Activated T-cell treated with anti-CD3 and anti-CD28 coated beads for 1 hour (primary cell): ENCODE measurements at regions not wholly inside any gene's neighbourhood (a gene's known extent, or its start where the extent isn't known, plus 50 kb on each side); places are given as distances from the start of the nearest gene placed in this dataset.
"Not testable (repeated sequence)": the region's sequence is repeated elsewhere in the genome, so short reads cannot be mapped to it uniquely, and the experiment has no call there.

Source experiments
- DNase-seq: peaks from one replicate; pipeline ENCODE4 v3.0.0-alpha.2; 2020; ENCODE audit warnings: low read depth

DNA sequence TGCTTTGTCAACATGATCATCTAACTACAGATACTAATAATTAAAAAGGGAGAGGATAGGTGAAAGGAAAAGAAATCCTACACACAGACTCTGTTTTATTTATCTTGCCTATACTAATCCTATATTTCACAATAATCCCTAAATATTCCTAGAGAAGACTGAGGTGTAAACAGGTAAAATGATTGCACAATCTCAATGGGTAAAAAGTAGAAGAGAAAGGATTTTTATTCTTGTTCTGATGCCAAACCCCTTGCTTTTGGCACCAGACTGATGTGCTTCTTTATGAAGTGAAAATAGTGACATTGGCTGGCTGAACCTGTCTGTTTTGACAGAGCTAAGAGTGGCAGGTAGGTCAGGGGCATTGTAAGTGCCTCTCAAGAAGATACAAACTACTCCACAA is 101.9 kb upstream of the ZPLD1 start:
- no peak for DNase-seq

DNA sequence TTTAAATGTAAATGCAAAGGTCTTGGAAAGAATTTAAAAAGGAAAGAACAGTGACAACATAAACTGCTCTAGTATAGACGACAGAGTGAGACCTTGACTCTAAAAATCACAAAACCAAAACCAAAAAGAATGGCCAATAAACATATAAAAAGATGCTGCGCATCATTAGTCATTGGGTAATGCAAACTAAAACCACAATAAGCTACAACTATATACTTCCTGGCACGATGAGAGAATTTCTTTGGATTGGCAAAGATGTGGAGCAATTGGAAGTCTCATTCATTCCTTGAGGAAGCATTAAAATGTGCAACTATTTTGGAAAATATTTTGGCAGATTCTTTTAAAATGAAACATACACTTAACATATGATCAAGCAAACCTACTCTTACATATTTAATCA is 98.7 kb upstream of the ZPLD1 start:
- no peak for DNase-seq

DNA sequence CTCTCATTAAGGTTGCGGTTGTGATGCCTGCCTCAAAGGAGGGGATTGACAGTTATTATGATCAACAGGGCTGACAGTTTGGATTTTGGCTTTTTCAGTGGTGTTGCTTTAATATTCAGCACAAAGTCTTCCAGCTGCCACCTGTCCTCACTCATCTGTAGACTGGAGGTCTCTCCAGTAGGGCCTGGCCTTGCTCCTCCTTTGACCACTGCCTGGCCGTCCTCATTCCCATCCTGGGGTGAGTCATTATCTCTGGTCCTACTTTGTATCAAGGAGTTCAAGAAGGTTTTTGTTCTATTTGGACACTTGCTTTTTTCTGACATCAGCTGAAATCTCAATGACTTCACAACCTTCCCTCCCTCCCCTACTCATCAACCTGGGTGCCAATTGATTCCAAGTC is 95.1 kb upstream of the ZPLD1 start:
- no peak for DNase-seq

DNA sequence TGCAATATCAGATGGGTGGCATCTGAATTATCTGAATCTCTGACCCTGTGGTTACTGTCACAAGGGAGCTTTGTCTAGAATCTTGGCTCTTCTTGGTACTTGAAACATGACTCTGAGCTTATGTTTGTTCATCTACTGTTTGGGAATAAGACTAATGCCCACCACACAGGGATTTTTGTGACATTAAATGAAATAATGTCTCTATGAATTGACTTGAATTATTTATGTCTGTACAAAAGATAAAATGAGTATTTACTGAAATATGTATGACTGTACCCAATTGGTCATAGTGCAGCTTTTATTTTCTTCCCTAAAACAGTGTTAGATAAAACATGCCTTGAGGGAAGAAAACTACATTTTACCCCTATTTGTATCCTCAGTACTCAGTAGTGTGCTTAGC is 87.9 kb upstream of the ZPLD1 start:
- no peak for DNase-seq

DNA sequence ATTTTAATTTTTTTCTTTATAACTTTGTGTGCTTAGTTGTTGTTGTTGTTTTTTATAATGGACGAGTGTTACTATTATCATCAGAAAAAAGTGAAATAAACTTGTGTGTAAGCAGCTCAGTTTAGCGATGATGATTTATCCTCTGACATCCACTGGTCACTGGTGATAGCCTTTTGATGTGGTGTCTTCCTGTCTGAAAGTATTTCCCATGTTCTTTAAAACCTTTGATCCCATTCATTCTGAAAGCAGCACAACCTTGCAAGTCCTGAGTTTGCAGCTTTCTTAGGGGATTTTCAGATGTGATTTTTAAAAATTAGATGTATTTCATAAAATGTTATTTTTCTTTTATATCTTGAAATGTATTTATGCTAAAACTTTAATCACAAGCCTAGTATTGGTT is 85.9 kb upstream of the ZPLD1 start:
- DNase-seq, result no peak

DNA sequence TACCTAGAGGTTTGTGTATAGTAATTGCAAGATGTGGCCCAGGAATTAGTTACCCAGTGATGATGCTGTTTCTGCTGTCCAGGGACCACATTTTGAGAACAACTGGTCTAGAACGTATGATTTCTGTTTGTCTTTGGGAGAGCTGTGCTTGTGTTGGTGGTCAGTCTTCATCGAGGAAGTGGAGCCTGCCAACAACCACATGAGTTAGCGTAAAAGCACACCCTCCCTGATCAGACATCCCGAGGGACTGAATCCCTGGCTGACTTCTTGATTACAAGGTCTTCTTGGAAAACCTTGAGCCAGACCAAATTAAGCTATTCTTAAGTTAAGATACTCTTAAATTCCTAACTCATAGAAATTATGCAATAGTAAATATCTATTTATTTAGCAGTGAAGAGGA is 81.7 kb upstream of the ZPLD1 start:
- DNase-seq, result no peak

DNA sequence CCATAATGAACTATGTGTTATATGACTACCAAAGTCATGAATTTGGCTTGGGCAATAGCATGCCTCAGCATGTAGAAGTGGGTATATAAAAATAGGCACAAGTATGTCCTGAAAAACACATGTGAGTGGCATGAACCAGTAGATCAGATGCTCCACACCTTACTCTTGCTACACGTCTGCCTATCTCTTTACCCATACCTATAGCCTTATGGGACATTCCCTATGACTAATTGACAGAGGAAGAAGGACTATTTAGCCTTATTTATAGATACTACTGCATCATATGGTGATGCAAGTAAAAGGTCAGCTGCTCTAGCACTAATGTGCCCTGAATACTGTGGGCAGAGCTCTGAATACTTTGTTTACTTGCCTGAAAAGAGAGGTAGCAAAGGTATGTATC is 81.0 kb upstream of the ZPLD1 start:
- no peak for DNase-seq

DNA sequence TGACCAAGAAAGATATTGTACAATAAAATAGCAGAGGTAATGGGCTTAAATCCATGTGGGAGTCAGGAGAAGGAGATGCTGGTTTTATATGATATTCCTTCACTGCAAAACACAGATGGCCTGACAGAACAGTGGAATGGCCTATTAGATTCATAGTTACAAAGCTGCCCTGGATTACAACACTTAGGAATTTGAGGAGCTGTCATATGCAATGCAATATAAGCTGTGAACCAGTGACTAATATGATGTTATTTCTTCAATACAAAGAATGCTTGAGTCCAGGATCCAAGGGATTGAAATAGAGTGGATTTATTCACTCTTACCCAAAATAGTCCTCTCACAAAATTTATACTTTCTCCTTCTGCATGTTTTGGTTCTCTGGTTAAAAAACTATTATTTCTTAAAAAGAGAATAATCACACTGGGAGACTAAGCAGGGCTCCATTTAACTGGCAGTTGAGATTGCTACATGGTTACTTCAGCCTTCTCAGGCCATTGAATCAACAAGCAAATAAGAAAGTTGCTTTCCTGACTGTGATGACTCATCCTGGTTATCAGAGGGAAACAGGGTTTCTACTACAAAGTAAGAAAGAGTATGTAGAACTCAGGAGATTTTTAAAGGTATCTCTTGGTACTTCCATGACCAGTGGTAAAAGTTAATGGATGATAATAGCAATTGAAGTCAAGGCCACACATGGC is 79.8 kb upstream of the ZPLD1 start:
- no peak for DNase-seq

DNA sequence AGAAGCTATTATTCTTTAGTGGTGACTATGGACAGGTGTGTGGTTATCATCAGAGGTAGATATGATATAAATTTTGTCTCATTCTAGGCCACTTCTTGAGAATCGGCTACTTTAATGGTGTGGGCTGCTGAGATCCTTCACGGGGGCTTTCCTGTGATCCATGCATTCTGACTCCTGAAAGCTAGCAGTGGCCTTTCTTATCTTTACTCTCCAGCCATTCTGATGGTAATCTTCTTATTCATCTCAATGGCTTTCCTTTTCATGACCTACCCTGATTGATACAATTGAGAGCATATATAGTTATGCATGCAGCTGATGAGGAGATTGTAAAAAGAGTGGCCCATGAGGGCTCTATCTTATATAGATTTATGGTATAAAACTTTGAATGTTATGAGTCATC is 78.3 kb upstream of the ZPLD1 start:
- no peak for DNase-seq

DNA sequence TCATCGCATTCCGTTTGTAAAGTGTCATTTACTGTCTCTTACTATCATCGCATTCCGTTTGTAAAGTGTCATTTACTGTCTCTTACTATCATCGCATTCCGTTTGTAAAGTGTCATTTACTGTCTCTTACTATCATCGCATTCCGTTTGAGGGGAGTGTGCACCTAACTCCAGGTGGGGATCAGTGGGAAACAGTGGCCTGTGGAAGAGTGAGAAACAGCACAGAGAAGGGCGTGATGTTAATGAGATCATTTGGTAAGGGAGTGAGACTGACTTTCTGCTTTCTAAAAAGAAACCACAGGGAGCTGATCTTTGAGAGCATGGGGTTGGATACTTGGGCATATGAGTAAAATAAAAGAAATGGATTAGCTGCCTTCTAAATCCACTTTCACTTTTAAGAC is 77.5 kb upstream of the ZPLD1 start:
- DNase-seq, result not testable (repeated sequence)

DNA sequence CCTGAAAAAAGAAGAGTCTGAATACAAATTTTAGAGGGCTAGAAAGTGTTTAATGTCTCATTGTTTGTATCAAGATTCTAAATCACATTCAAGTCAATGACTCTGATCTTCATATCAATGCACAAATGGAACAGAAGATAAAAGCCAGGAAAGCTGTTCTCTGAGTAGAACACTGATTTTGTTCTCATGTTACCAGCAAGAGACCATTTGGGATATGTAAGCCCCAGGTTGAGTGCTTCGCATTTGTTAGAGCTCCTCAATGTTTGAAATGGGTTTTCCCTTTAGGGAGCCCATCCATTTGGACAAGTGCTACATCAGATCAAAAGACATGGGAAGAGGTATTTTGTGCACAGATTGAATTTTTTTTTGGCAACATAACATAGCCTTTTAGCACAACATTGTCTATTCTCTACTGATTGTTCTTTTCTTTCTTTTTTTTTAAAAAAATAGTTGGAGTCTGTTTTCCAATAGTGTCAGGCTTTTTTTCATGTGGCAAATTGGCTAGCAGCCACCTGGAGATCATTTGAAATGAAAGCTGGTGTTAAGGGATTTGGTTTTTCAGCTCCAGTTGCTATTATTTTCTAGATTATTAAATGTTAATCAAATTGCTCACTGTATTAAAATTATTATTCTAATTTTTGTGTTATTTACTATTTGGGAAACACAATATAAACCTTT is 74.5 kb upstream of the ZPLD1 start:
- no peak for DNase-seq

DNA sequence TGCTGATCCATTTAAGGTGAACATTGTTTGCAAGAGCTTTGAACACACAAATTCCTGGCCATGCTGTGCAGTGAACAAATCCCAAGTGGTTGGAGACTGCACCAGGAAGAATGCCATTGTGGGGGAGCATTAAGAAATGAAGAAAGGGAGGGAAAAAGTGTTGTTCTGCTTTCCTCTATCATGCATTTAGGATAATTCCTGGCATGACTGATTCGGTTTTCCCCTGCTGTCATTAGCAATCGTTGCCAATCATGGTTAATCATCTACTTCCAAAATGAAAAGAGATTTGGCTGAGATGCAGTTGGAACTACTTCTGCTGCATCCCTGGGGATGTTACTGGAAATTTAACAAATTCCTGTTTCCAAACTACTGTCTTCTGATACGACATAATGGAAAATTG is 73.7 kb upstream of the ZPLD1 start:
- no peak for DNase-seq

DNA sequence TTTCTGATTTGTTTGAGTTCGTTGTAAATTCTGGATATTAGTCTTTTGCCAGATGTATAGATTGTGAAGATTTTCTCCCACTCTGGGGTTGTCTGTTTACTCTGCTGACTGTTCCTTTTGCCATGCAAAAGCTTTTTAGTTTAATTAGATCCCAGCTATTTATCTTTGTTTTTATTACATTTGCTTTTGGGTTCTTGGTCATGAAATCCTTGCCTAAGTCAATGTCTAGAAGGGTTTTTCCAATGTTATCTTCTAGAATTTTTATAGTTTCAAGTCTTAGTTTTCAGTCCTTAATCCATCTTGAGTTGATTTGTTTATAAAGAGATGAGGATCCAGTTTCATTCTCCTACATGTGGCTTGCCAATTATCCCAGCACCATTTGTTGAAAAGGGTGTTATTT is 68.7 kb upstream of the ZPLD1 start:
- not testable (repeated sequence) for DNase-seq

DNA sequence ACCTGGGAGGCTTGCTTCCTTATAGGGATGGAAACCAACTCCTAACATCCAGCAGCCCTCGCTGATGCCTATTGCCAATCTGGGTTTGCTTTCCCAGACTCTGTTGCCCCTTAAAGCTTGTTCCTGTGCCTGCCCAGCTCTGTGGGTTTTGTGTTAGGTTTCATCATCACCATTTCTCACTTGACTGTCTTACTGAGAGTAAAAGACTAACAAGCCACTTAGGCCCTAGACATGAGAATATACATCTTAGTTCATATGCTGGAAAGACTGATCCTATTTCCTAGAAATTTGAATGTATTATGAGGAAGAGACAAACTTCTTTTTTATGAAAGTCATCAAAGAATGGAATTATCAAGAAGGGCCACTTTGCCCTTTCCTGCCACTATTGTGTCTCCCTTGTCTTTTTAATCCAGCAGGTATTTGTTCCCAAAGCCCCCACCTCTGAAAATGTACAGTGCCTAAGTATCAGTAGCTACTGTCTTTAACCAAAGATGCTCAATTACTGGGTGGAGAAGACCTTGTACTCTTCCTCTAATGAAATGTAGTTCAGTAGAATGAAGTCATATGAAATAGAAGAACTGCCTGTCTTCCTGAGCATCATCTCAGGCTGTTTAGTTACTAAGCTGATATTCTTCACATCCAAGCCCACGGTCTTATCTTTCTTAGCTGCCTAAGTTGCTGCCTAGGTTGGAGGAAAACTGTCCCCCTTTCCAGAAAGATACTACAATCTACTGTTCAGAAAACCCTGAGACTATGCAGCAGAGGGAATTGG is 59.8 kb upstream of the ZPLD1 start:
- no peak for DNase-seq

DNA sequence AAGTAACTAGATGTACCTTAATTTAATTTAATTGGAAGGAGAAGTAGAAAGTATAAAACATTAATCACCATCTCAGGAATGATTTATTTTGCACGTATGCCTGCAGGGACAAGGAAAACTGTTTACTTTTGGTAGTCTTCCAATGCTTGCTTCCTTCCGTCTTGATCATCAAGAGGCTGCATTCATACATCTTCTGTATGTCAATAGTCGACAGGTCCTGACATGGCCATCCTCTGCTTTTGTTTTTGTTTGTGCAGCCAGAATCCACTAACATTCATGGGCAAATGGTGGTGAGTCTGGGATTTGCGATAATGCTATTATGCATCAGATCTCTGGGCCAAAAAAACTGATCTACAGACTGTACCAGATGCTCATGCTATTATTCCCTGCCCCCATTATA is 56.6 kb upstream of the ZPLD1 start:
- DNase-seq, result no peak

DNA sequence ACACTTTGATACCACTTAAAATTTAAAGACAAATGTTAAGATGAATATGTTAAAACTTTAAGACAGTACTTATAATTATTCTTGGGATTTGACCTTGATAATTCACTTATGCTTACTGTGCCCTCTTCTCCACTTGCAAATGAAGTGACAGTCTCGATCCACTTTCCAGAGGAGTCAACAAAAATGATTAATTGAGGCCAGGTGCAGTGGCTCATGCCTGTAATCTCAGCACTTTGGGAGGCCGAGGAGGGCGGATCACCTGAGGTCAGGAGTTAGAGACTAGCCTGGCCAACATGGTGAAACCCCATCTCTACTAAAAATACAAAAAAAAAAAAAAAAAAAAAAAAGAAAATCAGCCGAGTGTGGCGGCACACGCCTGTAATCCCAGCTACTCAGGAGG is 52.6 kb upstream of the ZPLD1 start:
- DNase-seq, result not testable (repeated sequence)
